SK-N-SH (cell line): ENCODE measurements at regions not wholly inside any gene's neighbourhood (a gene's known extent, or its start where the extent isn't known, plus 50 kb on each side); places are given as distances from the start of the nearest gene placed in this dataset.

Source experiments
- CHD2 ChIP-seq: fragments of 150-350 bp; IDR thresholded peaks from 2 replicates; pipeline ENCODE4 v1.6.1; 2018; ENCODE audit warnings: low read length; ENCODE audit not compliant: partially characterized antibody
- GABPA ChIP-seq: IDR thresholded peaks from 2 replicates; pipeline ENCODE4 v1.4.0; 2012; ENCODE audit warnings: low read depth, mild to moderate bottlenecking
- NRF1 ChIP-seq: IDR thresholded peaks from 2 replicates; pipeline ENCODE4 v1.6.1; 2012; ENCODE audit warnings: low read depth, mild to moderate bottlenecking, low read length
- POLR2AphosphoS5 ChIP-seq: IDR thresholded peaks from 2 replicates; pipeline ENCODE4 v1.6.1; 2012; ENCODE audit warnings: low read depth, low read length
- RFX5 ChIP-seq: IDR thresholded peaks from 2 replicates; pipeline ENCODE4 v1.6.1; 2012; ENCODE audit warnings: mild to moderate bottlenecking, improper control_type of control experiment, low read length
- SMC3 ChIP-seq: IDR thresholded peaks from 2 replicates; pipeline ENCODE4 v1.6.1; 2012; ENCODE audit warnings: low read depth, low read length, improper control_type of control experiment
- TAF1 ChIP-seq: IDR thresholded peaks from 2 replicates; pipeline ENCODE4 v1.6.1; 2012; ENCODE audit warnings: low read depth, mild to moderate bottlenecking, low read length, moderate library complexity, borderline replicate concordance
- TCF12 ChIP-seq: IDR thresholded peaks from 2 replicates; pipeline ENCODE4 v1.4.0; 2012
- TF ChIP-seq, protein P1 (sequence below): fragments of 200-600 bp; sonication (generic); IDR thresholded peaks from 2 replicates; pipeline ENCODE4 v1.6.1; 2017; ENCODE audit warnings: antibody characterized with exemption, mild to moderate bottlenecking, moderate library complexity
- TF ChIP-seq, protein P2 (sequence below): IDR thresholded peaks from 2 replicates; pipeline ENCODE4 v1.6.1; 2012; ENCODE audit warnings: mild to moderate bottlenecking, low read depth, low read length, moderate library complexity
- TF ChIP-seq, protein P3 (sequence below): IDR thresholded peaks from 2 replicates; pipeline ENCODE4 v1.4.0; 2012; ENCODE audit warnings: low read depth
- TF ChIP-seq, protein P4 (sequence below): IDR thresholded peaks from 2 replicates; pipeline ENCODE4 v1.4.0; 2012; ENCODE audit warnings: low read depth, borderline replicate concordance
- TF ChIP-seq, protein P5 (sequence below): IDR thresholded peaks from 2 replicates; pipeline ENCODE4 v1.4.0; 2012; ENCODE audit warnings: low read depth, borderline replicate concordance

DNA sequence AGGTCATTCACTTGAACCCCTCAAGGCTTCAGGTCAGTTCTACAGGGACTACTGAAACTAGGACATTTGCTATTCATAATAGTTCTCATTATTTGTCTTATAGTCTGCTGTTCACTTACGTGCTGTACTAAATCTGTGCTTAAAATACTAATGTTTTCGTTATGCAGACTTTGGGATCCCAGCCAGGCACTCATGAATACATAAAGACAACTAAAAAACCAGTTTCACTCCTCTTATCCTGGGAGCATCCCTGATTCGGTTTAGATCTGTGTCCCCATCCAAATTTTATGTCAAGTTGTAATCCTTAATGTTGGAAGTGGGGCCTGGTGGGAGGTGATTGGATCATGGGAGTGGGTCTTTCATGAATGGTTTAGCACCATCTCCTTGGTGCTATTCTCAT lies 1291.8 kb downstream of the CDH11 start:
- TF ChIP-seq GABPA, result no peak
- TF ChIP-seq, protein P1, sequence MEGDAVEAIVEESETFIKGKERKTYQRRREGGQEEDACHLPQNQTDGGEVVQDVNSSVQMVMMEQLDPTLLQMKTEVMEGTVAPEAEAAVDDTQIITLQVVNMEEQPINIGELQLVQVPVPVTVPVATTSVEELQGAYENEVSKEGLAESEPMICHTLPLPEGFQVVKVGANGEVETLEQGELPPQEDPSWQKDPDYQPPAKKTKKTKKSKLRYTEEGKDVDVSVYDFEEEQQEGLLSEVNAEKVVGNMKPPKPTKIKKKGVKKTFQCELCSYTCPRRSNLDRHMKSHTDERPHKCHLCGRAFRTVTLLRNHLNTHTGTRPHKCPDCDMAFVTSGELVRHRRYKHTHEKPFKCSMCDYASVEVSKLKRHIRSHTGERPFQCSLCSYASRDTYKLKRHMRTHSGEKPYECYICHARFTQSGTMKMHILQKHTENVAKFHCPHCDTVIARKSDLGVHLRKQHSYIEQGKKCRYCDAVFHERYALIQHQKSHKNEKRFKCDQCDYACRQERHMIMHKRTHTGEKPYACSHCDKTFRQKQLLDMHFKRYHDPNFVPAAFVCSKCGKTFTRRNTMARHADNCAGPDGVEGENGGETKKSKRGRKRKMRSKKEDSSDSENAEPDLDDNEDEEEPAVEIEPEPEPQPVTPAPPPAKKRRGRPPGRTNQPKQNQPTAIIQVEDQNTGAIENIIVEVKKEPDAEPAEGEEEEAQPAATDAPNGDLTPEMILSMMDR, result no peak
- TF ChIP-seq TCF12, result no peak
- TF ChIP-seq, protein P2, sequence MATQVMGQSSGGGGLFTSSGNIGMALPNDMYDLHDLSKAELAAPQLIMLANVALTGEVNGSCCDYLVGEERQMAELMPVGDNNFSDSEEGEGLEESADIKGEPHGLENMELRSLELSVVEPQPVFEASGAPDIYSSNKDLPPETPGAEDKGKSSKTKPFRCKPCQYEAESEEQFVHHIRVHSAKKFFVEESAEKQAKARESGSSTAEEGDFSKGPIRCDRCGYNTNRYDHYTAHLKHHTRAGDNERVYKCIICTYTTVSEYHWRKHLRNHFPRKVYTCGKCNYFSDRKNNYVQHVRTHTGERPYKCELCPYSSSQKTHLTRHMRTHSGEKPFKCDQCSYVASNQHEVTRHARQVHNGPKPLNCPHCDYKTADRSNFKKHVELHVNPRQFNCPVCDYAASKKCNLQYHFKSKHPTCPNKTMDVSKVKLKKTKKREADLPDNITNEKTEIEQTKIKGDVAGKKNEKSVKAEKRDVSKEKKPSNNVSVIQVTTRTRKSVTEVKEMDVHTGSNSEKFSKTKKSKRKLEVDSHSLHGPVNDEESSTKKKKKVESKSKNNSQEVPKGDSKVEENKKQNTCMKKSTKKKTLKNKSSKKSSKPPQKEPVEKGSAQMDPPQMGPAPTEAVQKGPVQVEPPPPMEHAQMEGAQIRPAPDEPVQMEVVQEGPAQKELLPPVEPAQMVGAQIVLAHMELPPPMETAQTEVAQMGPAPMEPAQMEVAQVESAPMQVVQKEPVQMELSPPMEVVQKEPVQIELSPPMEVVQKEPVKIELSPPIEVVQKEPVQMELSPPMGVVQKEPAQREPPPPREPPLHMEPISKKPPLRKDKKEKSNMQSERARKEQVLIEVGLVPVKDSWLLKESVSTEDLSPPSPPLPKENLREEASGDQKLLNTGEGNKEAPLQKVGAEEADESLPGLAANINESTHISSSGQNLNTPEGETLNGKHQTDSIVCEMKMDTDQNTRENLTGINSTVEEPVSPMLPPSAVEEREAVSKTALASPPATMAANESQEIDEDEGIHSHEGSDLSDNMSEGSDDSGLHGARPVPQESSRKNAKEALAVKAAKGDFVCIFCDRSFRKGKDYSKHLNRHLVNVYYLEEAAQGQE, result no peak
- TF ChIP-seq SMC3, result no peak
- TF ChIP-seq, protein P3, sequence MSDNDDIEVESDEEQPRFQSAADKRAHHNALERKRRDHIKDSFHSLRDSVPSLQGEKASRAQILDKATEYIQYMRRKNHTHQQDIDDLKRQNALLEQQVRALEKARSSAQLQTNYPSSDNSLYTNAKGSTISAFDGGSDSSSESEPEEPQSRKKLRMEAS, result no peak
- no peak for TF ChIP-seq CHD2
- TF ChIP-seq, protein P4, sequence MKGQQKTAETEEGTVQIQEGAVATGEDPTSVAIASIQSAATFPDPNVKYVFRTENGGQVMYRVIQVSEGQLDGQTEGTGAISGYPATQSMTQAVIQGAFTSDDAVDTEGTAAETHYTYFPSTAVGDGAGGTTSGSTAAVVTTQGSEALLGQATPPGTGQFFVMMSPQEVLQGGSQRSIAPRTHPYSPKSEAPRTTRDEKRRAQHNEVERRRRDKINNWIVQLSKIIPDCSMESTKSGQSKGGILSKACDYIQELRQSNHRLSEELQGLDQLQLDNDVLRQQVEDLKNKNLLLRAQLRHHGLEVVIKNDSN, result no peak
- no peak for TF ChIP-seq RFX5
- TF ChIP-seq, protein P5, sequence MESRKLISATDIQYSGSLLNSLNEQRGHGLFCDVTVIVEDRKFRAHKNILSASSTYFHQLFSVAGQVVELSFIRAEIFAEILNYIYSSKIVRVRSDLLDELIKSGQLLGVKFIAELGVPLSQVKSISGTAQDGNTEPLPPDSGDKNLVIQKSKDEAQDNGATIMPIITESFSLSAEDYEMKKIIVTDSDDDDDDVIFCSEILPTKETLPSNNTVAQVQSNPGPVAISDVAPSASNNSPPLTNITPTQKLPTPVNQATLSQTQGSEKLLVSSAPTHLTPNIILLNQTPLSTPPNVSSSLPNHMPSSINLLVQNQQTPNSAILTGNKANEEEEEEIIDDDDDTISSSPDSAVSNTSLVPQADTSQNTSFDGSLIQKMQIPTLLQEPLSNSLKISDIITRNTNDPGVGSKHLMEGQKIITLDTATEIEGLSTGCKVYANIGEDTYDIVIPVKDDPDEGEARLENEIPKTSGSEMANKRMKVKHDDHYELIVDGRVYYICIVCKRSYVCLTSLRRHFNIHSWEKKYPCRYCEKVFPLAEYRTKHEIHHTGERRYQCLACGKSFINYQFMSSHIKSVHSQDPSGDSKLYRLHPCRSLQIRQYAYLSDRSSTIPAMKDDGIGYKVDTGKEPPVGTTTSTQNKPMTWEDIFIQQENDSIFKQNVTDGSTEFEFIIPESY, result no peak
- TF ChIP-seq TAF1, result no peak
- TF ChIP-seq POLR2AphosphoS5, result no peak
- TF ChIP-seq NRF1, result no peak
